ENCODE measurements at regions not wholly inside any gene's neighbourhood (a gene's known extent, or its start where the extent isn't known, plus 50 kb on each side); places are given as distances from the start of the nearest gene placed in this dataset.

DNA sequence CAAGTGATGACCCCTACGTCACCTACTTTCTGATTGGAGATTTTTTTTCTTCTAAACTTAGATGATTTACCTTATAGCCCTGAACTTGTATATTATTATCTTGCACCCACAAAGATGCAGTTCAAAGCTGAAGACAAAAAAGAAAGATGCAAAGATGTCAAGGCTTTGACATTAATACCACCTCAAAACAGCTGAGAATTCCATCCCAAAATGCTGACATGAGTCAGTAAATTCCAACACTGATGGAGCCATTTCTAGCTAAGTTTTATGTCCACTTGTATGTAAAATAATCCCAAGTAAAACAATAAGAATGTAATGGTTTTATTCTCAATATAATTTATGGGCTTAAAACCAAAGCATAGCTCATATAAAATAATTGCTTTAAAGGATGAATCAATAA lies 91.5 kb upstream of the CDH9 start:
- TF ChIP-seq, protein P1, sequence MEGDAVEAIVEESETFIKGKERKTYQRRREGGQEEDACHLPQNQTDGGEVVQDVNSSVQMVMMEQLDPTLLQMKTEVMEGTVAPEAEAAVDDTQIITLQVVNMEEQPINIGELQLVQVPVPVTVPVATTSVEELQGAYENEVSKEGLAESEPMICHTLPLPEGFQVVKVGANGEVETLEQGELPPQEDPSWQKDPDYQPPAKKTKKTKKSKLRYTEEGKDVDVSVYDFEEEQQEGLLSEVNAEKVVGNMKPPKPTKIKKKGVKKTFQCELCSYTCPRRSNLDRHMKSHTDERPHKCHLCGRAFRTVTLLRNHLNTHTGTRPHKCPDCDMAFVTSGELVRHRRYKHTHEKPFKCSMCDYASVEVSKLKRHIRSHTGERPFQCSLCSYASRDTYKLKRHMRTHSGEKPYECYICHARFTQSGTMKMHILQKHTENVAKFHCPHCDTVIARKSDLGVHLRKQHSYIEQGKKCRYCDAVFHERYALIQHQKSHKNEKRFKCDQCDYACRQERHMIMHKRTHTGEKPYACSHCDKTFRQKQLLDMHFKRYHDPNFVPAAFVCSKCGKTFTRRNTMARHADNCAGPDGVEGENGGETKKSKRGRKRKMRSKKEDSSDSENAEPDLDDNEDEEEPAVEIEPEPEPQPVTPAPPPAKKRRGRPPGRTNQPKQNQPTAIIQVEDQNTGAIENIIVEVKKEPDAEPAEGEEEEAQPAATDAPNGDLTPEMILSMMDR (IDR thresholded peaks at IDR 0.05), result no peak
- no peak for TF ChIP-seq POLR2A (IDR thresholded peaks at IDR 0.05)

Measured in Peyer's patch (tissue), 4 donors.